Endodermal cell (in vitro differentiated cells): ENCODE measurements at regions not wholly inside any gene's neighbourhood (a gene's known extent, or its start where the extent isn't known, plus 50 kb on each side); places are given as distances from the start of the nearest gene placed in this dataset.

Source experiments
- DNase-seq: peaks from one replicate; pipeline ENCODE4 v3.0.0-alpha.2; 2017
- H3K27ac ChIP-seq: 2 replicates; pipeline ENCODE4 v1.5.1; 2013; ENCODE audit warnings: mild to moderate bottlenecking, low read depth, low read length, moderate library complexity
- H3K27me3 ChIP-seq: 2 replicates; pipeline ENCODE4 v1.6.1; 2013; ENCODE audit warnings: mild to moderate bottlenecking, low read length, moderate library complexity; ENCODE audit not compliant: insufficient read depth, control insufficient read depth, poor library complexity, severe bottlenecking
- H3K36me3 ChIP-seq: 2 replicates; pipeline ENCODE4 v1.7.0; 2013; ENCODE audit warnings: mild to moderate bottlenecking, low read length, moderate library complexity; ENCODE audit not compliant: control insufficient read depth, insufficient read depth
- H3K4me1 ChIP-seq: one replicate; pipeline ENCODE4 v1.7.0; 2013; ENCODE audit warnings: low read length; ENCODE audit not compliant: control insufficient read depth, insufficient read depth
- H3K4me3 ChIP-seq: 2 replicates; pipeline ENCODE4 v1.5.1; 2013; ENCODE audit warnings: mild to moderate bottlenecking, low read length, moderate library complexity
- H3K9ac ChIP-seq: 2 replicates; pipeline ENCODE4 v1.6.1; 2013; ENCODE audit warnings: mild to moderate bottlenecking, low read length, moderate library complexity; ENCODE audit not compliant: poor library complexity, severe bottlenecking; ENCODE audit errors: extremely low read depth
- H3K9me3 ChIP-seq: 2 replicates; pipeline ENCODE4 v1.6.1; 2013; ENCODE audit warnings: mild to moderate bottlenecking, low read length, moderate library complexity; ENCODE audit not compliant: control insufficient read depth
- H3K27ac Mint-ChIP-seq: 2 replicates; pipeline ENCODE4 v1.8.0; 2020; ENCODE audit warnings: mixed read lengths
- H3K27me3 Mint-ChIP-seq: 2 replicates; pipeline ENCODE4 v1.8.0; 2021; ENCODE audit warnings: mild to moderate bottlenecking, mixed read lengths; ENCODE audit not compliant: insufficient read depth
- H3K36me3 Mint-ChIP-seq: 2 replicates; pipeline ENCODE4 v1.8.0; 2020; ENCODE audit warnings: low read depth, mixed read lengths
- H3K4me1 Mint-ChIP-seq: 2 replicates; pipeline ENCODE4 v1.8.0; 2020; ENCODE audit warnings: mixed read lengths
- H3K4me3 Mint-ChIP-seq: 2 replicates; pipeline ENCODE4 v1.8.0; 2020; ENCODE audit warnings: mild to moderate bottlenecking, moderate library complexity, mixed read lengths
- H3K9me3 Mint-ChIP-seq: 2 replicates; pipeline ENCODE4 v1.8.0; 2020; ENCODE audit warnings: mild to moderate bottlenecking, mixed read lengths
- WGBS, 2 experiments: methylation state at CpG; one replicate each; pipeline versions ENCODE4 v1.1.5 to v1.1.7; 2013; ENCODE audit warnings: missing lambda C conversion rate in 2 of 2, mixed read lengths in 1 of 2; ENCODE audit not compliant: insufficient coverage in 1 of 2, insufficient read length in 1 of 2; 5-methylcytosine and 5-hydroxymethylcytosine counted together
- TF ChIP-seq, protein P1 (sequence below): fragments of 200-600 bp; sonication (generic); conservative IDR thresholded peaks from 2 replicates; pipeline ENCODE4 v1.5.0; 2021; ENCODE audit warnings: antibody characterized with exemption, mild to moderate bottlenecking

GRCh38 chr2:107407017-107407416 is 419.7 kb upstream of the RGPD4 start:
- no peaks in the 10 kb centered on the region for H3K9me3 Mint-ChIP-seq
- 94 to 100% methylated on average over 1 to 3 of the region's 3 CpGs for WGBS, 2 experiments

DNA sequence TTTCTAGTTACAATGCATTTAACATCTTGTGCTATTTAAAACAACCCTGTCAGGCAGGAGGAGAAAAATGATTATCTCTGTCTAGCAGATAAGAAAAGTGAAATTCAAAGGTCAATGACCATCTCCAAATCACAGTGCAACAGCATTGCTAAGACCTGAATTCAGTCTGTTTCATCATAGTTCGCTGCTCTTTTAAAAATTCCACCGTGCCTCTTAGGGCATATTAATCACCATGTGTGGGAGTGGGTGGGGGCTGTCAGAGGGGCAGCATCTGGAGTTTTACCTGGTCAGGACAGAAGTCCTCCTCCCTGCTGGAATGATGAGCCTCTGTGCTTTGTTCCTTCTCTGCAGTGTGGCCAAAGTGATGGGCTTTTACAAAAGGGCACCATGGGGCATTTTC is 418.7 kb upstream of the RGPD4 start:
- no peak overlapping the region for H3K9ac ChIP-seq
- H3K27me3 ChIP-seq = no peaks in the 10 kb centered on the region
- no peaks in the 10 kb centered on the region for H3K4me1 Mint-ChIP-seq
- WGBS, 2 experiments = 90 to 100% methylated on average over 2 of the region's 2 CpGs
- no peaks in the 10 kb centered on the region for H3K27me3 Mint-ChIP-seq
- H3K9me3 Mint-ChIP-seq = no peaks in the 10 kb centered on the region
- peaks cover 4% of the 10 kb centered on the region for H3K4me1 ChIP-seq
- TF ChIP-seq, protein P1, sequence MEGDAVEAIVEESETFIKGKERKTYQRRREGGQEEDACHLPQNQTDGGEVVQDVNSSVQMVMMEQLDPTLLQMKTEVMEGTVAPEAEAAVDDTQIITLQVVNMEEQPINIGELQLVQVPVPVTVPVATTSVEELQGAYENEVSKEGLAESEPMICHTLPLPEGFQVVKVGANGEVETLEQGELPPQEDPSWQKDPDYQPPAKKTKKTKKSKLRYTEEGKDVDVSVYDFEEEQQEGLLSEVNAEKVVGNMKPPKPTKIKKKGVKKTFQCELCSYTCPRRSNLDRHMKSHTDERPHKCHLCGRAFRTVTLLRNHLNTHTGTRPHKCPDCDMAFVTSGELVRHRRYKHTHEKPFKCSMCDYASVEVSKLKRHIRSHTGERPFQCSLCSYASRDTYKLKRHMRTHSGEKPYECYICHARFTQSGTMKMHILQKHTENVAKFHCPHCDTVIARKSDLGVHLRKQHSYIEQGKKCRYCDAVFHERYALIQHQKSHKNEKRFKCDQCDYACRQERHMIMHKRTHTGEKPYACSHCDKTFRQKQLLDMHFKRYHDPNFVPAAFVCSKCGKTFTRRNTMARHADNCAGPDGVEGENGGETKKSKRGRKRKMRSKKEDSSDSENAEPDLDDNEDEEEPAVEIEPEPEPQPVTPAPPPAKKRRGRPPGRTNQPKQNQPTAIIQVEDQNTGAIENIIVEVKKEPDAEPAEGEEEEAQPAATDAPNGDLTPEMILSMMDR = no peak
- no peaks in the 10 kb centered on the region for H3K36me3 ChIP-seq
- H3K4me3 ChIP-seq = no peak overlapping the region
- no peak overlapping the region for H3K27ac Mint-ChIP-seq
- H3K36me3 Mint-ChIP-seq = no peaks in the 10 kb centered on the region
- no peak overlapping the region for H3K27ac ChIP-seq
- H3K9me3 ChIP-seq = no peaks in the 10 kb centered on the region
- DNase-seq = no peak
- no peak overlapping the region for H3K4me3 Mint-ChIP-seq

More at GRCh38 chr2:107407017-107407416, 419.7 kb upstream of the RGPD4 start:
- Histone ChIP-seq H3K27me3 (no peaks in the 10 kb centered on the region), H3K36me3 (no peaks in the 10 kb centered on the region), H3K4me3 (no peak overlapping the region), H3K9me3 (no peaks in the 10 kb centered on the region), H3K27ac (no peak overlapping the region), H3K9ac (no peak overlapping the region), H3K4me1 (peaks cover 4% of the 10 kb centered on the region)
- H3K4me3 Mint-ChIP-seq = no peak overlapping the region
- H3K27ac Mint-ChIP-seq = no peak overlapping the region
- no peaks in the 10 kb centered on the region for H3K27me3 Mint-ChIP-seq
- no peaks in the 10 kb centered on the region for H3K4me1 Mint-ChIP-seq
- TF ChIP-seq, protein P1 = no peak
- no peaks in the 10 kb centered on the region for H3K36me3 Mint-ChIP-seq
- no peak for DNase-seq

DNA sequence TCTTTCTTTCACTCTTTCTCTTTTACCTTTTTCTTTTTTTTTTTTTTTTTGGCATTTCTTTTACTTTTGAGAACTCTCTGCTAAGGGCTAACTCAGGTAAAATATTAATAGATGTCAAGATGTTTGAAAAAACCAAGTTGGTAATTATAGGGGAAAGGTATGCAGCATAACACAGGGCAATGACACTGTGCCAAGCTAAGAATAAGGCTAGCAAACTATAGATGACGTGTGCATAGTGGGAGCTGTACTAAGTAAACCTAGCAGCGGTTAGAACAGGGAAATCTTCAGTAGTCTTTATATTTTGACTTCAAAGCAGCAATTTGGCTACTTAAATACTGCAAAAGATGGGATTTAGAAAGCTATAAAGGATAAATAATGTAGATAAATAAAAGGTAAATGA is 415.4 kb upstream of the RGPD4 start:
- Histone ChIP-seq H3K9me3 (no peaks in the 10 kb centered on the region), H3K4me1 (peaks cover 4% of the 10 kb centered on the region), H3K9ac (no peak overlapping the region), H3K27ac (no peak overlapping the region), H3K27me3 (no peaks in the 10 kb centered on the region), H3K36me3 (no peaks in the 10 kb centered on the region), H3K4me3 (no peak overlapping the region)
- TF ChIP-seq, protein P1 = no peak
- no peaks in the 10 kb centered on the region for H3K4me1 Mint-ChIP-seq
- H3K27ac Mint-ChIP-seq = no peak overlapping the region
- no peaks in the 10 kb centered on the region for H3K27me3 Mint-ChIP-seq
- 95 to 96% methylated on average over 2 of the region's 2 CpGs for WGBS, 2 experiments
- no peaks in the 10 kb centered on the region for H3K9me3 Mint-ChIP-seq
- no peaks in the 10 kb centered on the region for H3K36me3 Mint-ChIP-seq
- no peak for DNase-seq
- H3K4me3 Mint-ChIP-seq = no peak overlapping the region
